Lower leg skin (tissue), 3 donors: ENCODE measurements at regions not wholly inside any gene's neighbourhood (a gene's known extent, or its start where the extent isn't known, plus 50 kb on each side); places are given as distances from the start of the nearest gene placed in this dataset.

ENCODE experiments used
- POLR2A ChIP-seq, 2 donors: fragments of 450-650 bp; IDR thresholded peaks; one replicate each; pipeline ENCODE4 v1.6.1; 2016 to 2017; ENCODE audit warnings: antibody characterized with exemption in 2 of 2, mild to moderate bottlenecking in 1 of 2, moderate library complexity in 1 of 2
- TF ChIP-seq, protein P1 (sequence below), 3 donors: fragments of 450-650 bp; IDR thresholded peaks; one replicate each; pipeline ENCODE4 v1.5.1; 2016; ENCODE audit warnings: antibody characterized with exemption in 3 of 3, mild to moderate bottlenecking in 3 of 3, moderate library complexity in 2 of 3

GRCh38 chr11:82303671-82304070 lies 430.0 kb downstream of the FAM181B start:
- TF ChIP-seq, protein P1, sequence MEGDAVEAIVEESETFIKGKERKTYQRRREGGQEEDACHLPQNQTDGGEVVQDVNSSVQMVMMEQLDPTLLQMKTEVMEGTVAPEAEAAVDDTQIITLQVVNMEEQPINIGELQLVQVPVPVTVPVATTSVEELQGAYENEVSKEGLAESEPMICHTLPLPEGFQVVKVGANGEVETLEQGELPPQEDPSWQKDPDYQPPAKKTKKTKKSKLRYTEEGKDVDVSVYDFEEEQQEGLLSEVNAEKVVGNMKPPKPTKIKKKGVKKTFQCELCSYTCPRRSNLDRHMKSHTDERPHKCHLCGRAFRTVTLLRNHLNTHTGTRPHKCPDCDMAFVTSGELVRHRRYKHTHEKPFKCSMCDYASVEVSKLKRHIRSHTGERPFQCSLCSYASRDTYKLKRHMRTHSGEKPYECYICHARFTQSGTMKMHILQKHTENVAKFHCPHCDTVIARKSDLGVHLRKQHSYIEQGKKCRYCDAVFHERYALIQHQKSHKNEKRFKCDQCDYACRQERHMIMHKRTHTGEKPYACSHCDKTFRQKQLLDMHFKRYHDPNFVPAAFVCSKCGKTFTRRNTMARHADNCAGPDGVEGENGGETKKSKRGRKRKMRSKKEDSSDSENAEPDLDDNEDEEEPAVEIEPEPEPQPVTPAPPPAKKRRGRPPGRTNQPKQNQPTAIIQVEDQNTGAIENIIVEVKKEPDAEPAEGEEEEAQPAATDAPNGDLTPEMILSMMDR (IDR thresholded peaks at IDR 0.05) = no peak
- TF ChIP-seq POLR2A (IDR thresholded peaks at IDR 0.05) = no peak
